ENCODE measurements at regions not wholly inside any gene's neighbourhood (a gene's known extent, or its start where the extent isn't known, plus 50 kb on each side); places are given as distances from the start of the nearest gene placed in this dataset.

- H3K27ac ChIP-seq (ENCODE audit: low read depth in 2 of 2, low read length in 2 of 2): no peak overlapping the region
- H3K4me1 ChIP-seq (ENCODE audit: control insufficient read depth in 2 of 3, insufficient read depth in 2 of 3, low read depth in 1 of 3, low read length in 3 of 3): no peaks in the 10 kb centered on the region
- intact Hi-C loops (cut with DNase I): no loop called here
- no peaks in the 10 kb centered on the region for H3K27me3 ChIP-seq (ENCODE audit: control insufficient read depth, insufficient read depth, low read length)
- FAIRE-seq (no peak), DNase-seq (no peak)
- H3K4me3 ChIP-seq (ENCODE audit: low read length in 3 of 3): no peak overlapping the region
- no peak for TF ChIP-seq CTCF (IDR thresholded peaks at IDR 0.05; ENCODE audit: borderline replicate concordance, extremely low read depth, insufficient read depth)
- H3K36me3 ChIP-seq (ENCODE audit: control insufficient read depth in 2 of 3, insufficient read depth in 3 of 3, low read length in 3 of 3): no peaks in the 10 kb centered on the region
- no peak overlapping the region for H3K9ac ChIP-seq (ENCODE audit: low read length in 3 of 3)
- no peaks in the 10 kb centered on the region for H3K9me3 ChIP-seq (ENCODE audit: control insufficient read depth in 2 of 3, insufficient read depth in 1 of 3, low read length in 3 of 3)
Measured at GRCh38 chr1:164905869-164906268, 346.9 kb downstream of the PBX1 start.

- Histone ChIP-seq H3K9me3 (ENCODE audit: control insufficient read depth in 2 of 3, insufficient read depth in 1 of 3, low read length in 3 of 3) (no peaks in the 10 kb centered on the region), H3K27ac (ENCODE audit: low read depth in 2 of 2, low read length in 2 of 2) (no peak overlapping the region), H3K4me1 (ENCODE audit: control insufficient read depth in 2 of 3, insufficient read depth in 2 of 3, low read depth in 1 of 3, low read length in 3 of 3) (no peaks in the 10 kb centered on the region), H3K27me3 (ENCODE audit: control insufficient read depth, insufficient read depth, low read length) (no peaks in the 10 kb centered on the region), H3K36me3 (ENCODE audit: control insufficient read depth in 2 of 3, insufficient read depth in 3 of 3, low read length in 3 of 3) (no peaks in the 10 kb centered on the region), H3K4me3 (ENCODE audit: low read length in 3 of 3) (no peak overlapping the region), H3K9ac (ENCODE audit: low read length in 3 of 3) (no peak overlapping the region)
- no peak for TF ChIP-seq CTCF (IDR thresholded peaks at IDR 0.05; ENCODE audit: borderline replicate concordance, extremely low read depth, insufficient read depth)
- intact Hi-C loops (cut with DNase I): no loop called here
- no peak for DNase-seq
- no peak for FAIRE-seq
Measured at GRCh38 chr1:164902491-164902890, 343.5 kb downstream of the PBX1 start.
